ENCODE measurements at regions not wholly inside any gene's neighbourhood (a gene's known extent, or its start where the extent isn't known, plus 50 kb on each side); places are given as distances from the start of the nearest gene placed in this dataset.

DNA sequence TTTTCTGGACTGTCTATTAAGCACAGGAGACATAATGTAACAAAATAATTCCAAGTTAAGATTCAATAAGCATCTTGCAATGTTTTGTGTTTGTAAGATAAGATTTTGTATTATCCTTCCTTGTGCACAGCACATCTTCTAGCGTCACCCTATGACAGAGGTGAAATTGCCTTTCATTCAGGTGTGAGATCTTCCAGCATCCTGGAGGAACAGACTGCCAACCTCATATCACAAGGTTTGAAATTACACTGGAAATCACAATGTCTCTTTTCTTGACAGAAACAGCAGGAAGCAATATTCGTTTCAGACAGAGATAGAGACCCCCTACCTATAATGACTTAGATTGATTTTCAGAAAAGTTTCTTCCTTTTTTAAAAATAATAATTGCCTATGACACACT, 668.6 kb downstream of the GABRG1 start:
- Mint-ChIP-seq H3K9me3 (peaks cover 4% of the 10 kb centered on the region), H3K4me1 (no peaks in the 10 kb centered on the region), H3K36me3 (ENCODE audit: low read depth) (no peaks in the 10 kb centered on the region), H3K27me3 (ENCODE audit: low read depth) (peaks cover 5% of the 10 kb centered on the region), H3K4me3 (no peak overlapping the region), H3K27ac (ENCODE audit: unreplicated experiment) (no peak overlapping the region)
- DNase-seq (ENCODE audit: low read depth, low spot score) = no peak
- TF ChIP-seq, protein P1, sequence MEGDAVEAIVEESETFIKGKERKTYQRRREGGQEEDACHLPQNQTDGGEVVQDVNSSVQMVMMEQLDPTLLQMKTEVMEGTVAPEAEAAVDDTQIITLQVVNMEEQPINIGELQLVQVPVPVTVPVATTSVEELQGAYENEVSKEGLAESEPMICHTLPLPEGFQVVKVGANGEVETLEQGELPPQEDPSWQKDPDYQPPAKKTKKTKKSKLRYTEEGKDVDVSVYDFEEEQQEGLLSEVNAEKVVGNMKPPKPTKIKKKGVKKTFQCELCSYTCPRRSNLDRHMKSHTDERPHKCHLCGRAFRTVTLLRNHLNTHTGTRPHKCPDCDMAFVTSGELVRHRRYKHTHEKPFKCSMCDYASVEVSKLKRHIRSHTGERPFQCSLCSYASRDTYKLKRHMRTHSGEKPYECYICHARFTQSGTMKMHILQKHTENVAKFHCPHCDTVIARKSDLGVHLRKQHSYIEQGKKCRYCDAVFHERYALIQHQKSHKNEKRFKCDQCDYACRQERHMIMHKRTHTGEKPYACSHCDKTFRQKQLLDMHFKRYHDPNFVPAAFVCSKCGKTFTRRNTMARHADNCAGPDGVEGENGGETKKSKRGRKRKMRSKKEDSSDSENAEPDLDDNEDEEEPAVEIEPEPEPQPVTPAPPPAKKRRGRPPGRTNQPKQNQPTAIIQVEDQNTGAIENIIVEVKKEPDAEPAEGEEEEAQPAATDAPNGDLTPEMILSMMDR (conservative IDR thresholded peaks at IDR 0.05) = no peak

DNA sequence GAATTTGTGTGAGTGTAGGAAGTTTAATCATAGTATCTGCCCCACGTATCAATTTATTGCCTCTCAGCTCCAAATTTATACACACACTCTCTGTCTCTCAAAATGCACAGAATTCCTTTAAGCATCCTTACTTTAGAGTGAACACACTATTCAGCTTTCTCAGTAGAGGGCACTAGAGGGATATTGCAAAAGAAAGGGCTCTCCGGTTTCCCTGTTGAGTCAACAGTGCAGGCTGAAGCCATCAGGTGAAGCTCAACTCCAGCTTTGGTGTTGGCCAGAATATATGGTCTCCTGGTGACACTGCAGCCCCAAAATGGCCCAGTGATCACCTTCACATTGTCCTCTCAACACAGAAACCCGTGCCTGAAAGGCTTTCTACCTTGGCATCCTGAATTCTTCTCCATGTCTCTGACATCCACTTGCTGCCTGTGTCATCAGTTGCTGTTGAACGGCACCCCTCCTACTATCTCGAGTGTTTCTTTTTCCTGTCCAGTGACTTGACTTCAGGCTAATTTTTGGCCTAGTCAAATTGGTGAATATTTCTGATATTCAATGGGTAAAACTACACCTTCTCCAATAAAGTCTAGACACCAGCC, 670.5 kb downstream of the GABRG1 start:
- TF ChIP-seq, protein P1 (conservative IDR thresholded peaks at IDR 0.05) = peak; percentile 74
- H3K4me1 Mint-ChIP-seq = no peaks in the 10 kb centered on the region
- DNase-seq (ENCODE audit: low read depth, low spot score) = no peak
- H3K27me3 Mint-ChIP-seq (ENCODE audit: low read depth) = peaks cover 5% of the 10 kb centered on the region
- no peak overlapping the region for H3K4me3 Mint-ChIP-seq
- H3K36me3 Mint-ChIP-seq (ENCODE audit: low read depth) = no peaks in the 10 kb centered on the region
- H3K27ac Mint-ChIP-seq (ENCODE audit: unreplicated experiment) = no peak overlapping the region
- no peaks in the 10 kb centered on the region for H3K9me3 Mint-ChIP-seq

DNA sequence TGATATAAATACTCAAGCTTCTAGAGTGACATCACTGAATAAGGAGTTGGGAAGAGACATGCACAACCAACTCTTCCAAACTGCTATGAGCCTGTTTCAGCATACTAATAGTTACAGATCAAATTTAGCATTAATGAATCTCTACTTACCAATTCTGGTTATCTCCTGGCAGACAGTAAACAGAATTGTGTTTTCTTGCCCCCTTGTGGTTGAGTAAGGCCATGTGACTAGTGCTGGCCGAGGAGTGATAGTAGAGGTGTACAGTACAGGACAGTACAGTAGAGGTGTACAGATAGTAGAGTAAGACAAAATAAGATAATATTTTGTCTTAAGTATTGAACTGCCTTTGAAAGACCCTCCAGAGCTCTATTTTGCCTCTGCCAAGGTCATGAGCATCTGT, 681.4 kb downstream of the GABRG1 start:
- H3K36me3 Mint-ChIP-seq (ENCODE audit: low read depth) = no peaks in the 10 kb centered on the region
- DNase-seq (ENCODE audit: low read depth, low spot score) = no peak
- H3K9me3 Mint-ChIP-seq = no peaks in the 10 kb centered on the region
- TF ChIP-seq, protein P1 (conservative IDR thresholded peaks at IDR 0.05) = peak; percentile 64
- H3K4me1 Mint-ChIP-seq = no peaks in the 10 kb centered on the region
- no peak overlapping the region for H3K4me3 Mint-ChIP-seq
- H3K27ac Mint-ChIP-seq (ENCODE audit: unreplicated experiment) = no peak overlapping the region
- no peaks in the 10 kb centered on the region for H3K27me3 Mint-ChIP-seq (ENCODE audit: low read depth)

DNA sequence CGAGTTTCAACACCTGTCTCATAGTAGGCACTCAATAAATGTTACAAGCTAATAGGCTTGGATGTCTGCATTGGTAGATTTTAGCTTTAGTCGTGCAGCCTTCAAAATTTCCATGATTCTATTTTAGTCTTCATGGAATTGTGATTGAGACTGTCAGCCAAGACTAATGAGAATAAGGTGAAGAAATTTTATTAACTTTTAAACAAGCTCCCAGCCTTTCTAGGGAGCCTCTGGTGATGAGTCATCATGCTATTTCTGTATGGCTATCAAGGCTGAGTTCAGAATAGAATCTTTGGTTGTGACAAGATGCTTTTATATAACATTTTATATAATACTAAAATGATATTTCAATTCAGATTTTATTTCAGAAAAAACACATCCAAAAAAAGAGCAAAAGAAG, 685.8 kb downstream of the GABRG1 start:
- Mint-ChIP-seq H3K4me1 (no peaks in the 10 kb centered on the region), H3K36me3 (ENCODE audit: low read depth) (no peaks in the 10 kb centered on the region), H3K27ac (ENCODE audit: unreplicated experiment) (no peak overlapping the region), H3K27me3 (ENCODE audit: low read depth) (no peaks in the 10 kb centered on the region), H3K9me3 (no peaks in the 10 kb centered on the region), H3K4me3 (no peak overlapping the region)
- DNase-seq (ENCODE audit: low read depth, low spot score) = no peak
- TF ChIP-seq, protein P1 (conservative IDR thresholded peaks at IDR 0.05) = no peak

DNA sequence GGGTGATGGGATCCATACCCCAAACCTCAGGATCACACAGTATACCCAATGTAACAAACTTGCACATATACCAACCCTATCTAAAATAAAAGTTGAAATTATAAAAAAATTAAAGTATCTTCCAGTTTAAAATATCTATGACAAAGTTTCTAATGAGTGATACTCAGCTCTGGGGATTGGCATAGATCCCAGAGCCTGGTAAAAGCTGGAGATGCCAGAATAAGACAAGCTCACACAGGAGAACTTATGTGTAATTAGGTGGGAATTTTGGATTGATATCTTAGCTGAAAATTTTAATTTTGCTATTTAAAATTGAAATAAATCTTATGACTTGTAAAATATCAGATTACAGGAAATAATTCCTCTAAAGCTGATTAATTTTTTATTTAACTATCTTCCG, 686.5 kb downstream of the GABRG1 start:
- Mint-ChIP-seq H3K27ac (ENCODE audit: unreplicated experiment) (no peak overlapping the region), H3K27me3 (ENCODE audit: low read depth) (no peaks in the 10 kb centered on the region), H3K9me3 (no peaks in the 10 kb centered on the region), H3K4me3 (no peak overlapping the region), H3K36me3 (ENCODE audit: low read depth) (no peaks in the 10 kb centered on the region), H3K4me1 (no peaks in the 10 kb centered on the region)
- no peak for DNase-seq (ENCODE audit: low read depth, low spot score)
- TF ChIP-seq, protein P1 (conservative IDR thresholded peaks at IDR 0.05) = no peak
